Pons (tissue), 1 donor: ENCODE measurements at regions not wholly inside any gene's neighbourhood (a gene's known extent, or its start where the extent isn't known, plus 50 kb on each side); places are given as distances from the start of the nearest gene placed in this dataset.

Experiments
- DNase-seq: peaks from one replicate; pipeline ENCODE4 v3.0.0-alpha.2; 2016; ENCODE audit warnings: low spot score

DNA sequence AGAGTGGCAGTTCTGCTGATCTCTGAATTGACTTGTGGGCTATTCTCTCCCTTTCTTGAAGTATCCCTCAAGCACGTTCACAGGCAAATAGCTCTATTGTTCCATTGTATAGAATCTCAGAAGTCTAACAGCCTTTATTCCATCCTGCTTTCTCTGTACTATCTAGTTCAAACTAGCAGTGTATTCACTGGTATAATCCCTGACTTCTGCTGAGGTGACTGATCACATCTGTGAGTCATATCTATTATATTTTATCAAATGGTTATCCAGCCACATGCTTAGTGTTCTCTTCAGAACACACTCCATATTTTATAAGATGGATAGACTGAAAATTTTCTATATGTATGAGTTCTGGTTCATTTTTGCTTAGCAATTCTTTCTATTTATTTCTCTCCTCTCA is 866.1 kb downstream of the C12orf50 start:
- DNase-seq = no peak

DNA sequence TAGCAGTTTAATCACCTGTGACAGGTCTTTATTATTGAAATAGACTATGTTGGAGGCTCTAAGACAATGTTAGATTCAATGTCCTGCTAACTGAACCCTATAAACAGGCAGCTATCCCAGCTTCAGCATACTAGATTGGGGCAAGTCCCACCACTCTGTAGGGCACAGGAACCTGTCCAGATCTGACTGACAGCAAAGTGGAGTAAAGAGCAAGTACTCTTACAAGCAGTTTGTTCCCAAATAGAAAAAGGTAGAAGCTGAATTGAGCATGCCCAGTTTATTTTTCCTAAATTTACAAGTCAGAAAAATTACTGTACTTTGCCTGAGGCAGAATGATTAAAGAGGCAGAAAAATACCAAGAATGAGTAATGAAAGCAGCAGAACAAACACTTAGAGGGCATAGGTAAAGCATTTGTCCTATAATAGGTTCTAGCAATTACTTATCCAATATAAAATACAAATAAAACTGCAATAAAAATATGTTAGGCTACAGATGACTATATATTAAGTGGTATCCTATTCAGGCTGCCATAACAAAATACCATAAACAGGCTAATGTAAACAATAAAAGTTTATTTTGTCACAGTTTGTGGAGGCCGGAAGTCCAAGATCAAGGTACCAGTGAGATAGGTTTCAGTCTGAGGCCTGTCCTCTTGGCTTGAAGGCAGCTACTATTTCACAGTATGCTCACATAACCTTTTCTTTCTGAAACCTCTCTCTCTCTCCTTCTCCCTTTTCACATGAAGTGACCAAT is 868.2 kb downstream of the C12orf50 start:
- DNase-seq = no peak

DNA sequence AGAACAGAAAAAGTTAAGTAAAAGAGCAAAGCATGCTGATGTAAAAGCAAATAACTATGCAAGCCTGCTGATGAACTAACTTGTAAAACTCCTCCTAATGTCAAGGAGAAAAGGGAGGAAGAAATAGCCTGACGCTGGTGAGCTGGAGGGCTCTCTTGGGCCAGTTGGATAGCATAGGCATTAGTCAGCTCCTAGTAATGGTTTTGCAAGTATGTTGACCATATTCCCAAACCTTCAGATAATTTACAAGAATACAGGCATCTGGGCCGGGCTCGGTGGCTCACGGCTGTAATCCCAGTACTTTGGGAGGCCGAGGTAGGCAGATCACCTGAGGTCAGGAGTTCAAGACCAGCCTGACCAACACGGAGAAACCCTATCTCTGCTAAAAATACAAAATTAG is 871.4 kb downstream of the C12orf50 start:
- no peak for DNase-seq

DNA sequence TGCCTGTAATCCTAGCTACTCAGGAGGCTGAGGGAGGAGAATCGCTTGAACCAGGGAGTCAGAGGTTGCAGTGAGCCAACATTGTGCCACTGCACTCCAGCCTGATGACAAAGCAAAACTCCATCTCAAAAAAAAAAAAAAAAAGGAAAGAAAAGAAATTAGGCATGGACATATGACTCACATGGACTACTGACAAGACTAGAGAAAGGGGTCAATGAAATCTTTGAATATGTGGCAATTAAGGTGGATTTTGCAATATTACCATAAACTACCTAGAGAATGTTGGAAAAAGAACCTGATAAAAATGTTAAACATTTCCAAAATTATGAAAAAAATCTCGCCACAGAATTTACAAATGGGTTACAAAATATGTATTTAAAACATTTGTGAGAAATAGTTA is 873.6 kb downstream of the C12orf50 start:
- DNase-seq = no peak

DNA sequence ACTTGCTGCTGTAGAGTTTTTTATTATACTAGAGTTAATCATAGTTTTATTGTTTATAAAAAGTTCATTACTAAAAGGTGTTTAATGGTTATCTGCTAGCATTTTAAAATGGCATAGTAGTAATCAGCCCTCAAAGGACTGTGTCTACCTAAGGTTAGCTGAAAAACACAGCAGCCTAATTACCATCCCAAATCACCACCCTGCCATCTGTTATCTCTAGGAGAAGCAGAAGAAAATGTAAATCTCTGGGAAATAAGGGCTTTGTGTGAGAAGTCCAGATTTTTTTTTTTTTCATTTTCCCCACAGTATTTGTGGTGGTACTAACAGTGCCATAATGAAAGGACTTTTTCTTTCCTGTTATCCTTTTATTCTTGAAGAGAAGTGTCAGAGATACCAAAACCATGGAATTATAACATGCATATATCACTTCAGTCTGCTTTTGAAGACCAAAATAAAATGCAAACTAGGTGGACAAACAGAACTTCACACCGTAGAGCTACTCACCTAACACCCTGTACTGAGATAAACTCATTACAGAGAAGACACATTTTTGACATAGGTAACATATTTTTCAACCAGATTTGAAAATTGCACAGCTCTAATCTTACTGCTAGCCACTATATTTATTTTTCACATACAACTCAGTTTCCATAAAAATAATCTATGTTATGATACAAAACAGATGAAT is 876.2 kb downstream of the C12orf50 start:
- DNase-seq = no peak

DNA sequence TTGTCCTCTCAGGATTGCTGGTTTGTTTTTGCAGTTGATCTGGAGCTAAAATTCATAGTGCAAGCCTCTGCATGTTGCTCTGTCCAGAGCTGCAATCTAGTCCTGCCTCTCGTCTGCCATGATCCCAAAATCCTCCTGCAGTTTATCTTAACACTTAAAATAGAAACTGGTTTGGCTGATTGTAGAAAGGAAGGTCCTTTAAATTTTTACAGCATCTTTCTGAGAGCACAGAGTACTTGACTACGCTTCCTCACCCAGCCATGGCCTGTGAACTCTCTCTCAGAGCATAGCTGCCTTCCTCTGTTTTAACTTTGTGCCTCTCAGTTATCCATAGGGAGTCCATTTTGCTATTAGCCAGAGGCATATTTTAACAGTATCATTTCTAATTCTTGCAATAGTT is 877.1 kb downstream of the C12orf50 start:
- no peak for DNase-seq

DNA sequence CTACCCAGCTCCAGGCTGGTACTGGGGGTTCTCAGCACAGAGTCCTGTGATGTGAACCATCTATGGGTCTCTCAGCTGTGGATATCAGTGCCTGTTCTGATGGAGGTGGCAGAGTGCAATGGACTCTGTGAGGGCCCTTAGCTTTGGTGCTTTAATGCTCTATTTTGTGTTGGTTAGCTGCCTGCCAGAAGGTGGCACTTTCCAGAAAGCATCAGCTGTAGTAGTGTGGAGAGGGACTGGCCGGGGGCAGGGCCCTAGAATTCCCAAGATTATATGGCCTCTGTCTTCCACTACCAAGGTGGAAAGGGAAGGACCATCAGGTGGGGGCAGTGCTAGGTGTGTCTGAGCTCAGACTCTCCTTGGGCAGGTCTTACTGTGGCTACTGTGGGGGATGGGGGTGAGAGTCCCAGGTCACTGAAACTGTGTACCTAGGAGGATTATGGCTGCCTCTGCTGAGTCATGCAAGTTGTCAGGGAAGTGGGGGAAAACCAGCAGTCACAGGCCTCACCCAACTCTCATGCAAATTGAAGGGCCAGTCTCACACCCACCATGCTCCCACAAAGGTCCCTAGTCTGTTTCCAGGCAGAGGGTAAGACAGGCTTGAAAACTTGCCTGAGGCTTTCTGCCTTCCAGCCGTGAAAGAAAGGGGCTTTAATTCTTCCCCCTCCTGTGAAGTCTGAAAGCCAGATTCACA is 878.1 kb downstream of the C12orf50 start:
- no peak for DNase-seq

DNA sequence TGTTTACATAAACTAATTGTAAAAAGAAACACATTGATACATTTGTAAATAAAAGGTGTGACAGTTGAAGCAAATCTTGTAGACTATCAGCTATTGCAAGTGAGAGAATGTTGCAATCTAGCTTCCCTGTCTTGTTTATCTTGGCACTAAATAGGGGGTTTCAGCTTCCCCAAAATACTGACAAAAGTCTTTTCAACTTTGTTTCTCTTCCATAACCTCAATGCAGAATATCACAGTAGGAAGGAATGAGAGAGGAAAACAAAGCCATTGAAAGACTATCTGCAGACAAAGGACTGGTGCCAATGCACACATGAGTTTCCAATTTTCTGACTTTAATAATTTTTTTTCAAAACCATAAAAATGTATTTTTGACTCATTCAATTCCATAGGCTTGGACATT is 886.2 kb upstream of the MGAT4C start:
- DNase-seq = no peak

DNA sequence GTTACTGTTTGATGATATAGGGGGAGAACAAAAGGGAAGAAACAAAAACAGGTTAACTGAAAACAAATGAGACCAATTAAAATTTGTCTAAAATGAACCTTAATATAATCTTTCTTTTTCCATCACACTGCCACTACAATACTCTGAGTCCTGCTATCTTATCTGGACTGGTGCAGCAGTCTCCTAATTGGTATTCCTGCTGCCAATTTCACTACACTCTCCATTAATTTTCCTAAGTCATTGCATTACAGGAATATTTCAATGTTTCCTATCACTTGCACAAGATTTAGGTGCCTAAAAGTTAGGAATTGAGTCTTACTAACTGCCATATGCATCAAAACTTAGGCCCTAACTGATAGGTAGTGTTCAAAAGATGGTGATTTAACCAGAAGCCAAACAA is 884.9 kb upstream of the MGAT4C start:
- no peak for DNase-seq

DNA sequence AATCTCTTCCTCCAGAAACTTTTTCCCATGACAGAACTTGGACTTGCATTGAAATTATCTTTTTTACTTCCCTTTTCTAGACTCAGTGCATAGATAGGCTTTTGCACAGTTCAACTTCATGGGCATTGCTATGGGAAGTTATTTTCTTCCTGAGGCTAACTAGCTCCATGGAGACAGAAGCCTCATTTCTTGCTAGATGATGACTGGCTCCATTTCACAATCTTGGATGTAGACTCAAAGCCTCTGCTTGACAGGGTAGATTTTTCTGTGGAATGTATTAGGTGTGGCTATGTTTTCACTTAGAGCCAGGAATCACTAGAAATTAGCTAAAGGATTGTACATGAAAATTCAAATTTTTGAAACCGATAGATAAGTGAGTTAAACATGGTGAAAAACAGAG is 884.1 kb upstream of the MGAT4C start:
- no peak for DNase-seq

DNA sequence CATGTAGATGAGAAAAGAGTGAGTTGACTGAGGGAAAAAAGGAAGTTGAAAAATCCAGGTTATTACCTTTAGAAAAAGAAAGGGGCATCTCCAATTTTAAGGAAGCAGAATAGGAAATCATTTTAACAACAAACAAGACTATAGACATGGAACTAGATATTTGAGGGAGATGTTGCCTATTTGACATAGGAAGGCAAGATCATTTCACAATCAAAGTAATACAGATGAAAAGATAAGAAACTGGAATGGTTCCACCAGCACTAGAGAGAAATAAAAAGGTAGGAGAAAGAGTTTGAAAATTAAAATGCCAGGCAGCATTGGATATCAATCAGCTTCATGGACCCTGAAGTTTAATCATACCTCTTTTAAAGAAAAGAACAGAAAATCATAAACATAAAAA is 881.0 kb upstream of the MGAT4C start:
- no peak for DNase-seq

DNA sequence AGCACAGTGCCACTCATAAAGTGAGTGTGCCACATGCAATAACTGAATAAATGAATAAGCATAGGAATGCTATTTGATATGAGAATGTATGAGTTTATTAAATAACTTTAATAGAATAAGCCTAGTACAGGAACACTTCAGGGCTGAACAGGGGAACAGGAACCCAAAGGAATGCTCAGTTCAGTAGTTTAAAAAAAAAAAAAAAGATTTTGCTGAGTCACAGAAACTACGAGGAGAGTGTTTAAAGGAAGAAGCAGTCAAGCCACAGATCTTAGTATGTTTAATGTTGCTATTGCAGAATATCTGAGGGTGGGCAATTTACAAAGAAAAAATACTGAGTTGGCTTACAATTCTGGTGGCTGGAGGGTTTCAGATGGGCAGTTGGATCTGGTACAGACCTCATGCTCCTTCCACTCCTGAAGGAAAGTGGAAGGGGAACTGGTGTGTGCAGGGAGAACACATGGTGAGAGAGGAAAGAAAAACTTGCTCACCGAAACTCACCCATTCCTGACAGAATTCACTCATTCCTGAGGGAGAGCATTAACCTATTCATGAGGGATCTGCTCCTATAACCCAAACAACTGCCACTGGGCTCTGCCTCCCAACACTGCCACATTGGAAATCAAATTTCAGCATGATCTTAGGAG is 880.3 kb upstream of the MGAT4C start:
- no peak for DNase-seq

DNA sequence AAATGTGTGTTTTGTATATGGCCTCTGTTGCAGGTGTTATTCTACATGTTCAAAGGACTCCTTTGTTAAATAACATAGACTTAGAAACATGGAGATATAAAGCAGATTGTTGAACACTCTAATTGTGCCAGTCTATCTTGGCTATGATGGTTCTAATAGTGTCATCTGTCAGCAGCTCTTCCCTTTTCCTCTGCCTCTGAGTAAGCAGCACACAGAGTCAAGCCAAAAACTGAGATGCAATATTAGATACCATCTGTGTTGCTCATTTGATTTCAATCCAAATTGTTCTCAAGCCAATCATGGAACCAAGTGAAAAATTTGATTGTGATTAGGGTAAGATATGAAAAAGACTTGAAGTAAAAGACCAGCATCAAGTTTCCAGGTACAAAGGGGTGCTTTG is 871.1 kb upstream of the MGAT4C start:
- peak; percentile 26 for DNase-seq

DNA sequence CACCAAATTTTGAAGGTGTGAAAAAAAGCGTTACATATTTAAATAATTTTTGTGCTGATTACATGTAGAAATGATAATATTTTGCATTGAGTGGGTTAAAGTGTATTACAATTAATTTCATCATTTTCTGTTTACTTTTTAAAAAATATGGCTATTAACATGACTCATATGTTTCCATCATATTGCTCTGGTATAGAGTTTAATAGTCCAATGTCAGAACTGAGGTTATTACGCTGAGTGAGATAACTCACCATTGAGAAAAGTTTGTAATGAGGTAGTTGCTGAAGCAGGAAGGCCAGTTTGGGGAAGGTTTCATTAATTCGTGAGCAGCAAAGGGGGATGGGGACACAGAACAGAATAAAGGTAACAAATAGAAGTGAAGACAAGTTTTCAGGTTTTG is 865.7 kb upstream of the MGAT4C start:
- DNase-seq = no peak

DNA sequence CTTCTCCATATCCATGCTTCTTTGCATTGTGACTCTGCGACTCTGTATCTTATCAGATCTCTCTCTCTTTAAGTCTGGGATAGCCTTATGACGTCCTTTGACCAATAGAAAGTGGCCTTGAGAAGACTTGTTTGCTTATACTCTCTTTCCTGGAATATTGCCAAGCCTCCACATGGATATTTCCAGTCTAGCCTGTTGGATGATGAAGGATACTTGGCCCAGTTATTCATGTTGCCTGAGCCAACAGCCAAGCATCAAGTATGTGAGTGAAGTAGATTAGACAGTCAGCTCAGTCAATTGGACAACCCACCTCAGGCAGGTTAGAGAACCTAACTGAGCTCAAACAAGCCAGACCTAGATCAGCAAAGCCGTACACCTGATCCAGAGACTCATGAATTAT is 864.2 kb upstream of the MGAT4C start:
- no peak for DNase-seq

DNA sequence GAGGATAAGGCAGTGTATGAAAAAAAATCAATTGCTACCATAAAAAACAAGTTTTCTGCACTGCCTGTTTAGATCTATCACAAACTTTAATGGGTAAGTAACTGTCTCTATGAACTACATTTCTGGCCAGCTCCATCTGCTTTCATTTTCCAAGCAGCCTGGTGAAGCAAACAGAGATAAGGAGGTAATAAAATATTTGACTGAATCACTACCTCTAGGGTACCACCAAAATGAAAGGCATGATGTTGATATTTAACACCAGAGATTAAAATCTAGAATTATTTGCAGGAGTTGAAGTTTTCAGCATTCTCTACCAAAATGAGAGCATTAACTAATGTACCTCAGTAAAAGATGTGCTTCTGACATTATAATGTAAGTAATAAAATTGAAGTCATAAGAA is 863.5 kb upstream of the MGAT4C start:
- no peak for DNase-seq

DNA sequence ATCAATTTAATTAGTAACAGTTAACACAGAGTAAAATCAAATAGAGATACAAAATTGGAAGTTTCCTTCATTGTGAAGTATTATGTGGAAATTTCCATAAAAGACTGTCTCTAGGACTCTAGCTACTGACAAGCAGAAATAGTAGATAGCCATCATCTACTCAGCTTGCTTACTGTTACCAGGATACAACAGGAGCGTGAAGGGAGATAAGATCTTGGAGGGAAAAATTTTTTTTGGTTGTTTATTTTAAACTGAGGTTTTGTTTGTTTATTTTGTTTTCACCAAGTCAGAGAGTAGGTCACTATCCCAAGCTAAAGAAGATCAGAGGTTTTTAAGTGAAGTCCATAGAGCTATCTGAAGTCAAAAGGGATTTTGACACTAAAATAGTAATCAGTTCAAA is 861.3 kb upstream of the MGAT4C start:
- no peak for DNase-seq

DNA sequence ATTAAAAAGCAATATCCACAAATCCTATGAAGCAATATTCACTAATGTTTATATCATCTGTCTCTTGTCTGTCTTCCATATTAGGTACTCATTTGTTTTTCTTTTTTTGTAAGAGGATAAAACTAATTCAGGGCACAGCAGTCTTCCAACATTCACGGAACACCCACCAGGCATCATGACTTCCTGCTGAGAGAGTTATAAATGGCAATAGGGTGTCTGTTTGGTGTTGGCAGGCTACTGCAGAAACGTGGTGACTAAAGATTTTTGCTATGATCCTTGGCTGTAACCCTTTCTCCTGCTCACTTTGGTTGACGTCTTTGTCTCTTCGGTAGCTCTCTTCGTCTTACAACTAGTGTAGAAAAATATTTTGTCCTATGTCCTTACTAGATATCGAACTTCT is 860.6 kb upstream of the MGAT4C start:
- no peak for DNase-seq

DNA sequence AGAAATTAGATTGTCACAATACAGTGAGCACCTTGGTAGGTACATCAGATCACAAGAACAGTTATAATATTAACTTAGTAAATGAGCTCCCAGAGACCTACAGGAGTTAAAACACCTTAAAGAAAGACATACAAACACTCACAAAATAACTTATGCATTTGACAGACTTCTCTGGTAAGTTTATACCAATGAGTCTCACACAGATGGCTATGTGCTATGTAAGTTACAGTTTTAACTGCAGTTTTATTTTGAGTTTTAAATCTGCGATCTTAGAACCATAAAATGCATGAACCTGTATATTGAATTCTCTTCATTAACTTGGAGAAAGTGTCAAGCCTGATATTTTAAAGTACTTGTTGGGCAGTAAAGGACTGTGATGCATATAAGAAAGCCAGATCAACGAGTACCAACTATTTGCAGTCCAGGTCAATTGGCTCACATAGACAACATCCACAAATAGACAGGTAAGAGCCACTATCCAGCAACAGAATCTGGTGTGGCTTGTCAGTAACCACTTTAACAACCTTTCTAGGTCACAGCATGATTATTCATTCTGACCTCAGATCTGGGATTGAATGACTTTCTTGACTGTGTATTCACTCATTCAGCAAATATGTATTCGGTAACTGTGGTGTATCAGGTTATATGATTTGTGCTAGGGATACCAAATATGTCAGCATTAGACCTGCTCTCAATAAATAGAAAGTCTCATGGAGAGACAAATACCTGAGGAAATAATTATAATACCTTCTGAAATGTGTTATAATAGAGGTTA is 856.6 kb upstream of the MGAT4C start:
- no peak for DNase-seq

DNA sequence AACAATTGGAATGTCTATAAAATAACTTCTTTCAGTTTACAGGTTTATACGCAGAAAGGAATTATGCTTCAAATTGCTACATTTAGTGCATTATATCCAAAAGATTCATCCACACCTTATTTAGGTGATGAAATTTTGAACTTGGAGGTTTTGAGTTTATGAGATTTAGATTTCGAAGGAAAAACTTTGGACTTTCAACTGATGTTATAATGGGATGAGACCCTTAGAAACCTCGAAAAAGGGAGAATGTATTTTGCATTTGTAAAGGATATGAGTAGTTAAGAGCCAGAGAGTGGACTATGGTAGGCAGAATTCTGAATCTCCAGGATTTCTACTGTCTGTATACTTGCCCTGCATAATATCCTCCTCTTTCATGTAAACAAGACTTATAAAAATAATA is 851.6 kb upstream of the MGAT4C start:
- DNase-seq = no peak

DNA sequence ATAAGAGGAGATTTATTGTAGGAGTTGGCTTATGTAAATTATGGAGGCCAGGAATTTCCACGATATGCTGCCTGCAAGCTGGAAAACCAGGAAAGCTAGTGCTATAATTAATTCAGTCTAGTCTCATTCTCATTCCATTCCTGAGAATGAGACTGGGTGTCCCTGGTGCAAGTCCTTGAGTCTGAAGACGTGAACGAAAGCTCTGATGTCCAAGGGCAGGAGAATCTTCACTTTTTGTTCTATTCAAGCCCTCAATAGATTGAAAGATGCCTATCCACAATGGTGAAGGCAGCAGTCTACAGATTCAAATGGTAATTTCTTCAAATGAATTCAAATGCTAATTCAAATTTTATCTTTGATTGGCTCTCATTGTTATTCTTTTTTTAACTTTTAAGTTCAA is 851.1 kb upstream of the MGAT4C start:
- no peak for DNase-seq

DNA sequence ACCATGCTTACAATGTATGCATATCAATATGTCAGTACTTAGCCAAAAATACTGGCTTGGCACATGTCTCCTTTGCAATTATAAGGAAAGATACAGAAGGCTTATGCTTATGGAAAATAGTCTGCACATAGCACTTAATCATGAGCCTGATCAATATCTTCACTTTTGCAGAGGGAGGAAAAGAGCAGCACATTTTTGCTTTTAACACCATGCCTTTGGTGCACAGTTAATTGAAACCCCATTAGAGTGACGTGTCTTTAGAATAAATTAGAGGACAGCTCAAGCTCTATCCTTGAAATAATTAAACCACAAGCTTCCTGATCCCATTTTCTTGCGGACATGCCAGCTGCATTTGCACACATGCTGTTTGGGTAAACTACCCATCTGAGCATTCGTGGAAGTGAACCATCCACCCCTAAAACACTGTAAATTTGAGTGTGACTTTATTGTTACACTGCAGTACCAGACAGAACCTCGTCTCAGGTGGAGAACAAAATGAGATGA is 839.9 kb upstream of the MGAT4C start:
- no peak for DNase-seq
